ENCODE measurements at regions not wholly inside any gene's neighbourhood (a gene's known extent, or its start where the extent isn't known, plus 50 kb on each side); places are given as distances from the start of the nearest gene placed in this dataset.

DNA sequence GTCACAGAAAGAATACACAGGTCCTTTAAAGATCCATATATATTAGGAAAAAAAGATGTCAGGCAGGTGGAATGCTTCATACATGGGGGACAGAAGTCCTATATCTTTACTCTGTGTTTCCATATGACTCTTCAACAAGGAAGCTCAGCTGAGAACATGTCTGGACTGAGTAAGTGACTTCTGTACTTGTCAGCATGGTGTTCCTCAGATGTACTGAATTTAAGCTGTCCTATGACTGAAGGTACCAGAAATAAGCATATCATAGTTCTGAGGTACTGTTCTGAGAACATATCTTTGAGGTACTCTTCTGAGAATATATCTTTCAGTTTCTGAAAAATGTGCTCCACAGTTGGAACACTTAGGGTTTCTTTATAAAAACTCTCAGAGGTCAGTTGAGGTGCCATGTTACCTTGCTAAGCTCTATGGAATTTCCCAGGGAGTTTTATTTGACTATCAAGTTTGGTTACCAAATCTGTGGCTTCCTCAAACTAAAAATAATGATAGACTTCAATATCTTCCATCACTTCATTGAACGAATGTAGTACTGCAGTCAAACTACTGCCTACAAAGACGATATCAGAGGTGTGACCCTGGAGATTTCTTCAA, 597.2 kb upstream of the GNPDA2 start:
- TF ChIP-seq, protein P1, sequence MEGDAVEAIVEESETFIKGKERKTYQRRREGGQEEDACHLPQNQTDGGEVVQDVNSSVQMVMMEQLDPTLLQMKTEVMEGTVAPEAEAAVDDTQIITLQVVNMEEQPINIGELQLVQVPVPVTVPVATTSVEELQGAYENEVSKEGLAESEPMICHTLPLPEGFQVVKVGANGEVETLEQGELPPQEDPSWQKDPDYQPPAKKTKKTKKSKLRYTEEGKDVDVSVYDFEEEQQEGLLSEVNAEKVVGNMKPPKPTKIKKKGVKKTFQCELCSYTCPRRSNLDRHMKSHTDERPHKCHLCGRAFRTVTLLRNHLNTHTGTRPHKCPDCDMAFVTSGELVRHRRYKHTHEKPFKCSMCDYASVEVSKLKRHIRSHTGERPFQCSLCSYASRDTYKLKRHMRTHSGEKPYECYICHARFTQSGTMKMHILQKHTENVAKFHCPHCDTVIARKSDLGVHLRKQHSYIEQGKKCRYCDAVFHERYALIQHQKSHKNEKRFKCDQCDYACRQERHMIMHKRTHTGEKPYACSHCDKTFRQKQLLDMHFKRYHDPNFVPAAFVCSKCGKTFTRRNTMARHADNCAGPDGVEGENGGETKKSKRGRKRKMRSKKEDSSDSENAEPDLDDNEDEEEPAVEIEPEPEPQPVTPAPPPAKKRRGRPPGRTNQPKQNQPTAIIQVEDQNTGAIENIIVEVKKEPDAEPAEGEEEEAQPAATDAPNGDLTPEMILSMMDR (IDR thresholded peaks at IDR 0.05), result no peak
- H3K4me1 Mint-ChIP-seq (ENCODE audit: unreplicated experiment), result no peaks in the 10 kb centered on the region
- no peak overlapping the region for H3K4me3 Mint-ChIP-seq (ENCODE audit: unreplicated experiment)
- no peak for DNase-seq (ENCODE audit: extremely low spot score, unreplicated experiment)
- no peak overlapping the region for H3K27ac Mint-ChIP-seq (ENCODE audit: unreplicated experiment)
- peaks cover 6% of the 10 kb centered on the region for H3K9me3 Mint-ChIP-seq (ENCODE audit: unreplicated experiment)
- no peaks in the 10 kb centered on the region for H3K36me3 Mint-ChIP-seq (ENCODE audit: unreplicated experiment)
- H3K27me3 Mint-ChIP-seq (ENCODE audit: unreplicated experiment), result no peaks in the 10 kb centered on the region

DNA sequence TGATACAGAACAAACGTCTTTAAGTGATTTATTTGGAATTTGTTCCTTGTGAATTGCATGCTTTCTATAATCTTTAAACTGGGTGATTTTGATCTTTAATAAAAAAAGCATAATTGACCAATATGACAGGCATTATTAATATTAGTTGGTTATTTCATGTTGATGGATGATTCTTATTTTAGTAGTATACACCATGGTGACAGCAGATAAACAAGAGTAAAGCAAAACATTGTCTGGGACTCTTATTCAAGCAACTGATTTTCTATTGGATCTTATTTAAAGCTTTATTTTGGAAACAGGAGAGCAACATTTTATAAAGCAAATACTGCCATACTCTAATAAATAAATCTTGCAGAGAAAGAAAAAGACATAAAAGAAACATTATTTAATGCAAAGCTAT, 591.4 kb upstream of the GNPDA2 start:
- Mint-ChIP-seq H3K27me3 (ENCODE audit: unreplicated experiment) (no peaks in the 10 kb centered on the region), H3K36me3 (ENCODE audit: unreplicated experiment) (no peaks in the 10 kb centered on the region), H3K9me3 (ENCODE audit: unreplicated experiment) (peaks cover 6% of the 10 kb centered on the region), H3K4me3 (ENCODE audit: unreplicated experiment) (no peak overlapping the region), H3K27ac (ENCODE audit: unreplicated experiment) (no peak overlapping the region), H3K4me1 (ENCODE audit: unreplicated experiment) (no peaks in the 10 kb centered on the region)
- TF ChIP-seq, protein P1 (IDR thresholded peaks at IDR 0.05), result no peak
- no peak for DNase-seq (ENCODE audit: extremely low spot score, unreplicated experiment)

DNA sequence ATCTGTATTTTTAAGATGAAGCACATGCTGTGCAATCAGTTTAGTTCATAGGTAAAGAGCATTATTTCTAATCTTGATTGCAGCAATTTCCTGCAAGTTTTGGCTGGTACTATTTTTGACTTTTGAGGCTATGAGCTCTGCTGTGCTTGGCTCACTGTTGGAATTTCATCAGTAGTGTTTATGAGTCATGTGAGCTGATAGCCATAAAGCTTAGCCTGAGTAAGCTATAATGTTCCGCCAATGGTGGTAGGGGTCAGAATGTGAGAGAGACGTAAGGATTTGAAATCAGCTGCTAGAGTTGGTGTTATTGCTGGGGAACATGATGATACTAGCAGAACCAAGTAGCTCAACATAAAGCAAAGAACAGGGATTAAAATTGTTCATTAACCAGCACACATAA, 590.9 kb upstream of the GNPDA2 start:
- H3K9me3 Mint-ChIP-seq (ENCODE audit: unreplicated experiment), result peaks cover 8% of the 10 kb centered on the region

DNA sequence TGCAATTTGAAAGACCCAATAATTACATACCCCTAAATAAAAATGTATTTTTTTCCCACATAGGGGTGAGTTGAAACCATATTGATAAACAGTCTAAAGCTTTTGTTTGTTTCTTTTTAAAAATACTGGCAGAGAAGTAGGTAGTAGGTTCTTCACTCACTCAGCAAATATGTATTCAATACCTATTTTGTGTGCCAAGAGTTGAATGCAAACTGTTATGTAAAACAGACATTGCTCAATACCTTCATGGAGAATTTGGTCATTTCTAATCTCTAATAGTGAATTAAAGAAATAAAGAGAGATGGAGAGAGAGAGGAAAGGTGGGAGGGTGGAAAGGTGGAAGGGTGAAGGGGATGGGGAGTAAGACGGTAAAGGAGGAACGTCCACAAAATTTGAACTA, 589.9 kb upstream of the GNPDA2 start:
- H3K4me1 Mint-ChIP-seq (ENCODE audit: unreplicated experiment), result no peaks in the 10 kb centered on the region
- H3K4me3 Mint-ChIP-seq (ENCODE audit: unreplicated experiment), result no peak overlapping the region
- H3K27ac Mint-ChIP-seq (ENCODE audit: unreplicated experiment), result no peak overlapping the region
- peaks cover 14% of the 10 kb centered on the region for H3K9me3 Mint-ChIP-seq (ENCODE audit: unreplicated experiment)
- H3K36me3 Mint-ChIP-seq (ENCODE audit: unreplicated experiment), result no peaks in the 10 kb centered on the region
- no peak for DNase-seq (ENCODE audit: extremely low spot score, unreplicated experiment)
- H3K27me3 Mint-ChIP-seq (ENCODE audit: unreplicated experiment), result no peaks in the 10 kb centered on the region
- TF ChIP-seq, protein P1 (IDR thresholded peaks at IDR 0.05), result no peak

More for the DNA sequence above, 590.9 kb upstream of the GNPDA2 start:
- Mint-ChIP-seq H3K27ac (ENCODE audit: unreplicated experiment) (no peak overlapping the region), H3K4me1 (ENCODE audit: unreplicated experiment) (no peaks in the 10 kb centered on the region), H3K36me3 (ENCODE audit: unreplicated experiment) (no peaks in the 10 kb centered on the region), H3K4me3 (ENCODE audit: unreplicated experiment) (no peak overlapping the region), H3K27me3 (ENCODE audit: unreplicated experiment) (no peaks in the 10 kb centered on the region)
- DNase-seq (ENCODE audit: extremely low spot score, unreplicated experiment), result no peak
- TF ChIP-seq, protein P1 (IDR thresholded peaks at IDR 0.05), result no peak

DNA sequence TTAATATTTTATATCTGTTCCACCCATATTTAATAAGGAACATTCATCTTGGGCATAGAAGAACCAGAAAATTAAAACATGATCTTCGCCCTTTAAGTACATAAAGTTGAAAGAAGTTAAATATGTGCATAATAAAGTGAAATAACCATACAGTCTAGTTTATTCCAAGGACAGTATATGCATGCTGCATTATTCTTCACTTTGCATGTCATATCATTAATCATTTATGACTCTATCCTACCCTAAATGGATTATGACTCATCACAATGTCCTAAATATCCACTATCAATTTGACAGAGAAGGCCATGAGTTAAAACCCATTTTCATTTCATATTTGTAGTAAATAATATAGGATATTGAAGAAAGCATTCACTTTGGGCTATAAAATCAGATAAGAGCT, 576.5 kb upstream of the GNPDA2 start:
- Mint-ChIP-seq H3K27me3 (ENCODE audit: unreplicated experiment) (no peaks in the 10 kb centered on the region), H3K9me3 (ENCODE audit: unreplicated experiment) (peaks cover 11% of the 10 kb centered on the region), H3K4me3 (ENCODE audit: unreplicated experiment) (no peak overlapping the region), H3K27ac (ENCODE audit: unreplicated experiment) (no peak overlapping the region), H3K4me1 (ENCODE audit: unreplicated experiment) (no peaks in the 10 kb centered on the region), H3K36me3 (ENCODE audit: unreplicated experiment) (no peaks in the 10 kb centered on the region)
- DNase-seq (ENCODE audit: extremely low spot score, unreplicated experiment), result no peak
- TF ChIP-seq, protein P1 (IDR thresholded peaks at IDR 0.05), result no peak

Measured in osteocyte (in vitro differentiated cells).